ENCODE measurements at regions not wholly inside any gene's neighbourhood (a gene's known extent, or its start where the extent isn't known, plus 50 kb on each side); places are given as distances from the start of the nearest gene placed in this dataset.

GRCh38 chr4:75102787-75103085 is 169.8 kb downstream of the PARM1 start:
- TF ChIP-seq POLR2A (IDR thresholded peaks at IDR 0.05), result no peak
- TF ChIP-seq CTCF (IDR thresholded peaks at IDR 0.05), result no peak
- no peak for TF ChIP-seq EP300 (IDR thresholded peaks at IDR 0.05)
- no peak for TF ChIP-seq POLR2AphosphoS5 (IDR thresholded peaks at IDR 0.05)

All from stomach (tissue), 4 donors.